Thyroid gland (tissue), 4 donors: ENCODE measurements at regions not wholly inside any gene's neighbourhood (a gene's known extent, or its start where the extent isn't known, plus 50 kb on each side); places are given as distances from the start of the nearest gene placed in this dataset.

Source experiments
- POLR2A ChIP-seq, 2 donors: fragments of 450-650 bp; IDR thresholded peaks; one replicate each; pipeline ENCODE4 v1.6.1; 2017; ENCODE audit warnings: antibody characterized with exemption in 2 of 2, mild to moderate bottlenecking in 2 of 2, moderate library complexity in 1 of 2
- TF ChIP-seq, protein P1 (sequence below), 6 experiments: fragments of 200-600 bp in 3 of 6; fragments of 450-650 bp in 3 of 6; sonication (generic) in 3 of 6; IDR thresholded peaks; one replicate each; pipeline ENCODE4 v1.5.1; 2016 to 2019; ENCODE audit warnings: antibody characterized with exemption in 6 of 6, mild to moderate bottlenecking in 2 of 6, inconsistent platforms in 1 of 6, moderate library complexity in 1 of 6

DNA sequence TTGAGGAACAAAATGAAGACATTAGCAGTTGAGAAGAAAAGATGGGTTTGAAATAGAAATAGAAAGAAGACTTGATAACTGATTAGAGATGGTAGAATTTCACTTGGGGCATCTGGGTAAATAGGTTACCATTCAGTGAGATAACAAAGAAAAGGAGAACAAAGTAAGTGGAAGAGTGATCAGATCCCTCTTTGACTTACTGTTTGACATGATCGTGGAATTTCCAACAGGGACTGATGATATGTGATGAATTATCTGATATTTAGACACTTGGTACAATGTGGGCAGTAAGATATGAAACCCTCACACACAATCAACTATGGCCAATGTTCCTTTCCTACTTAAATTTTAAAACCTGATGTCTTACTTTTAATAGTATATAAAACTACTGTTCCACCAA lies 70.1 kb upstream of the STARD4 start:
- no peak for TF ChIP-seq POLR2A (IDR thresholded peaks at IDR 0.05)
- TF ChIP-seq, protein P1, sequence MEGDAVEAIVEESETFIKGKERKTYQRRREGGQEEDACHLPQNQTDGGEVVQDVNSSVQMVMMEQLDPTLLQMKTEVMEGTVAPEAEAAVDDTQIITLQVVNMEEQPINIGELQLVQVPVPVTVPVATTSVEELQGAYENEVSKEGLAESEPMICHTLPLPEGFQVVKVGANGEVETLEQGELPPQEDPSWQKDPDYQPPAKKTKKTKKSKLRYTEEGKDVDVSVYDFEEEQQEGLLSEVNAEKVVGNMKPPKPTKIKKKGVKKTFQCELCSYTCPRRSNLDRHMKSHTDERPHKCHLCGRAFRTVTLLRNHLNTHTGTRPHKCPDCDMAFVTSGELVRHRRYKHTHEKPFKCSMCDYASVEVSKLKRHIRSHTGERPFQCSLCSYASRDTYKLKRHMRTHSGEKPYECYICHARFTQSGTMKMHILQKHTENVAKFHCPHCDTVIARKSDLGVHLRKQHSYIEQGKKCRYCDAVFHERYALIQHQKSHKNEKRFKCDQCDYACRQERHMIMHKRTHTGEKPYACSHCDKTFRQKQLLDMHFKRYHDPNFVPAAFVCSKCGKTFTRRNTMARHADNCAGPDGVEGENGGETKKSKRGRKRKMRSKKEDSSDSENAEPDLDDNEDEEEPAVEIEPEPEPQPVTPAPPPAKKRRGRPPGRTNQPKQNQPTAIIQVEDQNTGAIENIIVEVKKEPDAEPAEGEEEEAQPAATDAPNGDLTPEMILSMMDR (IDR thresholded peaks at IDR 0.05), result no peak
